H1 (cell line): ENCODE measurements at regions not wholly inside any gene's neighbourhood (a gene's known extent, or its start where the extent isn't known, plus 50 kb on each side); places are given as distances from the start of the nearest gene placed in this dataset.

Source experiments
- CTCF ChIP-seq, 3 experiments: IDR thresholded peaks; 1 replicate in 2 of 3; 2 replicates in 1 of 3; pipeline versions ENCODE4 v1.5.1 to v1.6.1; 2011; ENCODE audit warnings: low read length in 3 of 3, mild to moderate bottlenecking in 3 of 3, inconsistent platforms in 2 of 3, low read depth in 1 of 3, moderate library complexity in 1 of 3; ENCODE audit not compliant: insufficient read depth in 1 of 3; ENCODE audit errors: control extremely low read depth in 1 of 3
- EZH2 ChIP-seq: fragments of 200-600 bp; sonication (generic); IDR thresholded peaks from 2 replicates; pipeline ENCODE4 v1.7.1; 2012; ENCODE audit warnings: low read depth, mild to moderate bottlenecking, moderate library complexity, low read length, inconsistent platforms; ENCODE audit not compliant: severe bottlenecking
- GTF2F1 ChIP-seq: IDR thresholded peaks from 2 replicates; pipeline ENCODE4 v1.6.1; 2012; ENCODE audit warnings: low read depth, low read length, improper control_type of control experiment, borderline replicate concordance
- KDM1A ChIP-seq: fragments of 200-600, 300-600 bp; sonication (generic); IDR thresholded peaks from 2 replicates; pipeline ENCODE4 v1.7.1; 2016; ENCODE audit warnings: mild to moderate bottlenecking, low read length, borderline replicate concordance
- MAX ChIP-seq: IDR thresholded peaks from 2 replicates; pipeline ENCODE4 v1.6.1; 2012; ENCODE audit warnings: inconsistent platforms
- POU5F1 ChIP-seq: IDR thresholded peaks from 2 replicates; pipeline ENCODE4 v1.6.1; 2011; ENCODE audit warnings: low read depth, mild to moderate bottlenecking, low read length, moderate library complexity

- no peak for TF ChIP-seq EZH2
- TF ChIP-seq CTCF (IDR thresholded peaks at IDR 0.05; ENCODE audit: control extremely low read depth in 1 of 3, insufficient read depth in 1 of 3, low read depth in 1 of 3, low read length in 3 of 3) = peak in 2 of 3 experiments; percentile 63 to 67; a peak in 3 of 4 replicates
- TF ChIP-seq KDM1A = no peak
- no peak for TF ChIP-seq GTF2F1
- TF ChIP-seq MAX = no peak
- no peak for TF ChIP-seq POU5F1
These were observed 151.8 kb downstream of the SLC7A11 start for GRCh38 chr4:138090150-138090917.
